H1 (cell line): ENCODE measurements at regions not wholly inside any gene's neighbourhood (a gene's known extent, or its start where the extent isn't known, plus 50 kb on each side); places are given as distances from the start of the nearest gene placed in this dataset.

Source experiments
- CTCF ChIA-PET: fragments of 300-600 bp; sonication (Branson Sonifier 250); formaldehyde crosslinking; loops from one replicate; lab custom pipeline; 2021; ENCODE audit not compliant: partially characterized antibody; lab: Charles Lee
- POLR2A ChIA-PET: fragments of 300-600 bp; sonication (Branson Sonifier 250); formaldehyde crosslinking; loops from one replicate; lab custom pipeline; 2021; ENCODE audit warnings: inconsistent platforms; ENCODE audit not compliant: partially characterized antibody; lab: Charles Lee
- DNase-seq, 2 experiments: peaks; one replicate each; pipeline versions ENCODE4 v3.0.0 to v3.0.0-alpha.2; 2010 to 2022; ENCODE audit warnings: low spot score in 2 of 2, low read depth in 1 of 2, mixed read lengths in 1 of 2
- FAIRE-seq: peaks from 2 replicates; lab custom pipeline; 2011; peaks lifted over from hg19 to GRCh38; lab: Jason Lieb, UNC
- H2AFZ ChIP-seq: 2 replicates; pipeline ENCODE4 v1.8.1; 2012; ENCODE audit warnings: low read length, inconsistent platforms
- H2AK5ac ChIP-seq: 2 replicates; pipeline ENCODE4 v1.6.1; 2013; ENCODE audit warnings: low read depth, low read length
- H2BK120ac ChIP-seq: replicated peaks from 2 replicates; pipeline ENCODE3; 2013; ENCODE audit warnings: low read depth, low read length, inconsistent platforms
- H2BK12ac ChIP-seq: 2 replicates; pipeline ENCODE4 v1.6.1; 2013; ENCODE audit warnings: low read depth, low read length
- H2BK15ac ChIP-seq: 2 replicates; pipeline ENCODE4 v1.6.1; 2013; ENCODE audit warnings: low read length
- H2BK20ac ChIP-seq: 2 replicates; pipeline ENCODE4 v1.6.1; 2013; ENCODE audit warnings: low read length
- H2BK5ac ChIP-seq: 2 replicates; pipeline ENCODE4 v1.6.1; 2013; ENCODE audit warnings: low read depth, low read length
- H3K14ac ChIP-seq: 2 replicates; pipeline ENCODE4 v1.6.1; 2013; ENCODE audit warnings: inconsistent platforms; ENCODE audit not compliant: insufficient read length
- H3K18ac ChIP-seq: 2 replicates; pipeline ENCODE4 v1.6.1; 2013; ENCODE audit warnings: low read length; ENCODE audit errors: extremely low read depth
- H3K23ac ChIP-seq: 2 replicates; pipeline ENCODE4 v1.6.1; 2013; ENCODE audit warnings: inconsistent platforms; ENCODE audit not compliant: insufficient read length
- H3K23me2 ChIP-seq: 2 replicates; pipeline ENCODE4 v1.6.1; 2013; ENCODE audit warnings: low read depth, low read length
- H3K27ac ChIP-seq: 2 replicates; pipeline ENCODE4 v1.6.1; 2011; ENCODE audit warnings: low read depth, low read length, inconsistent platforms
- H3K27me3 ChIP-seq, 4 experiments: replicated peaks in 1 of 4; 1 replicate in 1 of 4; 2 replicates in 3 of 4; pipeline versions ENCODE4 v1.6.1 to v1.8.1; 2011 to 2013; ENCODE audit warnings: low read length in 3 of 4, mild to moderate bottlenecking in 3 of 4, inconsistent platforms in 2 of 4, mixed read lengths in 2 of 4, moderate library complexity in 1 of 4; ENCODE audit not compliant: control insufficient read depth in 3 of 4, insufficient read depth in 3 of 4; ENCODE audit errors: extremely low read depth in 1 of 4
- H3K36me3 ChIP-seq, 4 experiments: 2 replicates each; pipeline versions ENCODE4 v1.6.1 to v1.8.1; 2011 to 2013; ENCODE audit warnings: mild to moderate bottlenecking in 4 of 4, low read length in 3 of 4, moderate library complexity in 2 of 4, control low read depth in 1 of 4, inconsistent platforms in 1 of 4; ENCODE audit not compliant: insufficient read depth in 4 of 4, control insufficient read depth in 2 of 4
- H3K4ac ChIP-seq: replicated peaks from 2 replicates; pipeline ENCODE3; 2013; ENCODE audit warnings: low read length, low read depth, mixed read lengths, inconsistent platforms; ENCODE audit not compliant: insufficient read length
- H3K4me1 ChIP-seq, 4 experiments: replicated peaks in 1 of 4; 1 replicate in 1 of 4; 2 replicates in 3 of 4; pipeline versions ENCODE4 v1.6.1 to v1.8.1; 2011 to 2013; ENCODE audit warnings: low read length in 3 of 4, inconsistent platforms in 2 of 4, mixed read lengths in 1 of 4; ENCODE audit not compliant: insufficient read depth in 4 of 4, control insufficient read depth in 3 of 4
- H3K4me2 ChIP-seq, 2 experiments: 2 replicates each; pipeline versions ENCODE4 v1.6.1 to v1.8.1; 2011 to 2013; ENCODE audit warnings: low read depth in 2 of 2, low read length in 2 of 2, control low read depth in 1 of 2, inconsistent platforms in 1 of 2, mild to moderate bottlenecking in 1 of 2; ENCODE audit not compliant: insufficient read depth in 1 of 2
- H3K4me3 ChIP-seq, 4 experiments: fragments of 200-600, 300-600 bp in 1 of 4; sonication (generic), shearing (Covaris generic), sonication (Bioruptor Twin) in 1 of 4; 2 replicates each; pipeline versions ENCODE4 v1.5.1 to v1.8.1; 2011 to 2016; ENCODE audit warnings: low read length in 4 of 4, low read depth in 3 of 4, control low read depth in 2 of 4, inconsistent platforms in 2 of 4, mild to moderate bottlenecking in 2 of 4, mixed read lengths in 1 of 4, moderate library complexity in 1 of 4; ENCODE audit not compliant: insufficient read depth in 2 of 4; ENCODE audit errors: extremely low read depth in 1 of 4
- H3K56ac ChIP-seq: replicated peaks from 2 replicates; pipeline ENCODE3; 2013; ENCODE audit warnings: low read depth, mild to moderate bottlenecking, mixed read lengths, low read length, inconsistent platforms; ENCODE audit not compliant: insufficient read length
- H3K79me1 ChIP-seq: 2 replicates; pipeline ENCODE4 v1.6.1; 2013; ENCODE audit warnings: low read depth, low read length, control low read depth
- H3K79me2 ChIP-seq, 2 experiments: 2 replicates each; pipeline versions ENCODE4 v1.6.1 to v1.8.1; 2012 to 2013; ENCODE audit warnings: low read length in 2 of 2, mild to moderate bottlenecking in 2 of 2, inconsistent platforms in 1 of 2; ENCODE audit not compliant: insufficient read depth in 2 of 2, control insufficient read depth in 1 of 2
- H3K9ac ChIP-seq, 4 experiments: replicated peaks in 1 of 4; 1 replicate in 1 of 4; 2 replicates in 3 of 4; pipeline versions ENCODE4 v1.6.1 to v1.8.1; 2011 to 2013; ENCODE audit warnings: low read depth in 3 of 4, low read length in 3 of 4, control low read depth in 2 of 4, mild to moderate bottlenecking in 2 of 4, moderate library complexity in 2 of 4, inconsistent platforms in 1 of 4; ENCODE audit errors: extremely low read depth in 1 of 4
- H3K9me3 ChIP-seq, 2 experiments: 2 replicates each; pipeline versions ENCODE4 v1.6.1 to v1.8.1; 2012 to 2013; ENCODE audit warnings: mild to moderate bottlenecking in 2 of 2, moderate library complexity in 2 of 2, control low read depth in 1 of 2, inconsistent platforms in 1 of 2, low read depth in 1 of 2, low read length in 1 of 2, mixed read lengths in 1 of 2; ENCODE audit not compliant: insufficient read depth in 2 of 2
- H4K20me1 ChIP-seq, 2 experiments: replicated peaks in 1 of 2; 2 replicates each; pipeline versions ENCODE3 to v1.8.1; 2011 to 2013; ENCODE audit warnings: inconsistent platforms in 2 of 2, low read length in 2 of 2, mild to moderate bottlenecking in 1 of 2; ENCODE audit not compliant: insufficient read depth in 2 of 2, control insufficient read depth in 1 of 2
- H4K5ac ChIP-seq: 2 replicates; pipeline ENCODE4 v1.6.1; 2013; ENCODE audit warnings: low read length, low read depth, mixed read lengths, inconsistent platforms; ENCODE audit not compliant: insufficient read length
- H4K8ac ChIP-seq: 2 replicates; pipeline ENCODE4 v1.8.0; 2013; ENCODE audit warnings: mild to moderate bottlenecking, moderate library complexity, low read length, inconsistent platforms; ENCODE audit not compliant: insufficient read depth; ENCODE audit errors: extremely low read depth
- H4K91ac ChIP-seq: replicated peaks from 2 replicates; pipeline ENCODE3; 2013; ENCODE audit warnings: low read length, mixed read lengths, inconsistent platforms; ENCODE audit not compliant: insufficient read length
- BRCA1 ChIP-seq: IDR thresholded peaks from 2 replicates; pipeline ENCODE4 v1.6.1; 2012; ENCODE audit warnings: low read depth, low read length, improper control_type of control experiment
- JUND ChIP-seq: IDR thresholded peaks from 2 replicates; pipeline ENCODE4 v1.6.1; 2011; ENCODE audit warnings: mild to moderate bottlenecking, improper control_type of control experiment, low read length
- RBBP5 ChIP-seq: IDR thresholded peaks from 2 replicates; pipeline ENCODE4 v1.7.1; 2012; ENCODE audit warnings: low read depth, mild to moderate bottlenecking, inconsistent platforms, low read length, moderate library complexity, borderline replicate concordance
- SRF ChIP-seq: IDR thresholded peaks from 2 replicates; pipeline ENCODE4 v1.6.1; 2011; ENCODE audit warnings: mild to moderate bottlenecking, low read depth, low read length, moderate library complexity
- WGBS, 2 experiments: shearing (Covaris generic) in 1 of 2; methylation state at CpG; one replicate each; pipeline versions ENCODE4 v1.1.6 to v1.1.7; 2013 to 2015; ENCODE audit warnings: low lambda C conversion rate in 2 of 2, mixed read lengths in 2 of 2, inconsistent platforms in 1 of 2, low coverage in 1 of 2, missing lambda C conversion rate in 1 of 2; ENCODE audit not compliant: insufficient replicate concordance in 2 of 2, insufficient coverage in 1 of 2, insufficient read length in 1 of 2; ENCODE audit errors: extremely low coverage in 1 of 2, missing lambda C conversion rate in 1 of 2; 5-methylcytosine and 5-hydroxymethylcytosine counted together

GRCh38 chr12:16766736-16767135 is 160.8 kb upstream of the LMO3 start:
- Histone ChIP-seq H2BK12ac (no peak overlapping the region), H2BK5ac (no peak overlapping the region), H4K20me1 (no peaks in the 10 kb centered on the region), H3K23me2 (no peaks in the 10 kb centered on the region), H2BK15ac (no peak overlapping the region), H3K79me1 (no peaks in the 10 kb centered on the region), H3K4me2 (no peak overlapping the region), H3K27me3 (no peaks in the 10 kb centered on the region), H2AFZ (no peak overlapping the region), H3K27ac (no peak overlapping the region), H3K4me3 (no peak overlapping the region), H4K91ac (no peak overlapping the region), H3K23ac (no peak overlapping the region), H2BK20ac (no peak overlapping the region), H3K9ac (no peak overlapping the region), H3K56ac (no peak overlapping the region), H4K5ac (no peak overlapping the region), H3K18ac (no peak overlapping the region), H3K4me1 (no peaks in the 10 kb centered on the region; a peak in 1 of 7 replicates), H3K14ac (no peak overlapping the region), H3K4ac (no peak overlapping the region), H2AK5ac (no peak overlapping the region), H4K8ac (no peak overlapping the region), H3K9me3 (no peaks in the 10 kb centered on the region), H2BK120ac (no peak overlapping the region), H3K36me3 (no peaks in the 10 kb centered on the region), H3K79me2 (no peaks in the 10 kb centered on the region)
- no peak for FAIRE-seq
- 91% methylated on average over 1 of the region's 1 CpG; no CpG with 5 or more reads in 1 of the 2 experiments for WGBS, 2 experiments
- DNase-seq = no peak
- no peak for TF ChIP-seq RBBP5
- TF ChIP-seq SRF = no peak
- no peak for TF ChIP-seq BRCA1
- no peak for TF ChIP-seq JUND
- POLR2A ChIA-PET = no interaction called here
- CTCF ChIA-PET = interaction anchor here (1.1 kb wide), 1 partner anchor 11 kb away, joined by 3 read pairs; no protein-coding TSS in a partner anchor
